Transverse colon (tissue), 4 donors: ENCODE measurements at regions not wholly inside any gene's neighbourhood (a gene's known extent, or its start where the extent isn't known, plus 50 kb on each side); places are given as distances from the start of the nearest gene placed in this dataset.

Experiments used
- CTCF ChIP-seq, 5 experiments: fragments of 200-600 bp in 3 of 5; fragments of 450-650 bp in 2 of 5; sonication (generic) in 3 of 5; IDR thresholded peaks; 1 replicate in 2 of 5; 2 replicates in 3 of 5; pipeline ENCODE4 v1.5.1; 2016 to 2017; ENCODE audit warnings: antibody characterized with exemption in 5 of 5, inconsistent platforms in 3 of 5, mild to moderate bottlenecking in 2 of 5, moderate library complexity in 1 of 5
- EP300 ChIP-seq: sonication (generic); formaldehyde crosslinking; IDR thresholded peaks from one replicate; pipeline ENCODE4 v1.6.1; 2017; ENCODE audit warnings: antibody characterized with exemption, low read depth
- POLR2AphosphoS5 ChIP-seq, 3 donors: sonication (generic); formaldehyde crosslinking; IDR thresholded peaks; one replicate each; pipeline ENCODE4 v1.6.1; 2016; ENCODE audit warnings: antibody characterized with exemption in 3 of 3

GRCh38 chr5:169503886-169504285 is 79.7 kb upstream of the SPDL1 start:
- TF ChIP-seq CTCF (IDR thresholded peaks at IDR 0.05): no peak
- no peak for TF ChIP-seq POLR2AphosphoS5 (IDR thresholded peaks at IDR 0.05)
- TF ChIP-seq EP300: no peak
